ENCODE measurements at regions not wholly inside any gene's neighbourhood (a gene's known extent, or its start where the extent isn't known, plus 50 kb on each side); places are given as distances from the start of the nearest gene placed in this dataset.

DNA sequence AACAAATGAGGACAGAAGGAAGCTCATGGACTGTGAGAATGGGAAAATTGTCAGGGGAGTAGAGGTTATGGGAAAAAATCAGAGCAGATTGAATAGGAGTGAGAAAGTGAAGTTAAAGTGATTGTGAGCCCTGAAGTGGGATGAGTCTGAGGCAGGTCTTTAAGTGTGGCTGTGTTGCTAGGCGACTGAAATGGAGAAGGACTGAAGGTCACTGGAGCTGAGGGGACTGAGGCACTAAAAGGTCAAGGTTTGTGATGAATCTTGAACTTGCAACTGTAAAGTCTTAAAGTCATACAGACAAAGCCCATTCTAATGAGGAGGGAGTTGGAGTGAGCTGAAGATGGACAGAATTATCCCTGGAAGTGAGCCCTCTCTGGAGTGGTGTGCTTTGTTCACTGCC is 518.9 kb downstream of the TUSC7 start:
- BruUV-seq (replicated peaks) = no TSS peak
- POLR2A ChIA-PET = no interaction called here
- intact Hi-C loops (cut with micrococcal nuclease) (no loop called here), in situ Hi-C loops (cut with MboI) (no loop called here)
- H2AFZ ChIP-seq (ENCODE audit: low read depth, low read length) = no peak overlapping the region
- no peaks in the 10 kb centered on the region for H3K9me1 ChIP-seq (ENCODE audit: control insufficient read depth, insufficient read depth, low read length)
- H3K9ac ChIP-seq (ENCODE audit: insufficient read depth in 1 of 2, low read depth in 2 of 2, low read length in 2 of 2) = no peak overlapping the region
- no peak overlapping the region for H3K4me3 ChIP-seq
- no peaks in the 10 kb centered on the region for H4K20me1 ChIP-seq (replicated peaks; ENCODE audit: control insufficient read depth, insufficient read depth, low read length)
- CTCF ChIA-PET (ENCODE audit: low intra/inter-chr PET ratio) = no interaction called here
- H3K4me2 ChIP-seq (ENCODE audit: insufficient read depth, low read length) = no peak overlapping the region
- DNase-seq (ENCODE audit: extremely low read depth in 1 of 4, low spot score in 3 of 4) = no peak
- no peaks in the 10 kb centered on the region for H3K79me2 ChIP-seq (ENCODE audit: control insufficient read depth, insufficient read depth, low read length)
- no peaks in the 10 kb centered on the region for H3K9me3 ChIP-seq (replicated peaks; ENCODE audit: control insufficient read depth, insufficient read depth, low read depth, low read length)
- no peaks in the 10 kb centered on the region for H3K36me3 ChIP-seq (ENCODE audit: control insufficient read depth, insufficient read depth, low read length)
- ATAC-seq = no peak
- 0% methylated on average over 1 of the region's 1 CpG for WGBS (ENCODE audit: insufficient coverage, low coverage, missing lambda C conversion rate)
- no peak overlapping the region for H3K27ac ChIP-seq (ENCODE audit: extremely low read depth, low read depth, low read length)
- no peak for FAIRE-seq
- no peaks in the 10 kb centered on the region for H3K4me1 ChIP-seq (replicated peaks in 1 of 2; ENCODE audit: control insufficient read depth in 2 of 2, insufficient read depth in 2 of 2, low read length in 2 of 2)
- no peaks in the 10 kb centered on the region for H3K27me3 ChIP-seq (ENCODE audit: control insufficient read depth in 2 of 2, insufficient read depth in 2 of 2, low read length in 2 of 2)
- TF ChIP-seq ZBTB17 (CRISPR knock-in tag; IDR thresholded peaks at IDR 0.05) (no peak), CSDE1 (IDR thresholded peaks at IDR 0.05) (no peak), CTBP1 (IDR thresholded peaks at IDR 0.05; ENCODE audit: borderline replicate concordance) (no peak), NR3C1 (CRISPR knock-in tag; IDR thresholded peaks at IDR 0.05) (no peak), NR1H2 (CRISPR knock-in tag; IDR thresholded peaks at IDR 0.05) (no peak), ZSCAN29 (IDR thresholded peaks at IDR 0.05) (no peak), ZNF79 (CRISPR knock-in tag; IDR thresholded peaks at IDR 0.05; ENCODE audit: low read depth) (no peak), SPI1 (IDR thresholded peaks at IDR 0.05; ENCODE audit: borderline replicate concordance, low read depth, low read length) (no peak), ZEB2 (IDR thresholded peaks at IDR 0.05) (no peak), SIRT6 (IDR thresholded peaks at IDR 0.05; ENCODE audit: low read depth, low read length) (no peak), ARID1B (IDR thresholded peaks at IDR 0.05) (no peak), SMAD2 (IDR thresholded peaks at IDR 0.05; ENCODE audit: low read depth, low read length) (no peak), ZNF134 (CRISPR knock-in tag; conservative IDR thresholded peaks at IDR 0.05) (no peak), ZNF143 (CRISPR knock-in tag; IDR thresholded peaks at IDR 0.05) (no peak)
- TF ChIP-seq, protein P1, sequence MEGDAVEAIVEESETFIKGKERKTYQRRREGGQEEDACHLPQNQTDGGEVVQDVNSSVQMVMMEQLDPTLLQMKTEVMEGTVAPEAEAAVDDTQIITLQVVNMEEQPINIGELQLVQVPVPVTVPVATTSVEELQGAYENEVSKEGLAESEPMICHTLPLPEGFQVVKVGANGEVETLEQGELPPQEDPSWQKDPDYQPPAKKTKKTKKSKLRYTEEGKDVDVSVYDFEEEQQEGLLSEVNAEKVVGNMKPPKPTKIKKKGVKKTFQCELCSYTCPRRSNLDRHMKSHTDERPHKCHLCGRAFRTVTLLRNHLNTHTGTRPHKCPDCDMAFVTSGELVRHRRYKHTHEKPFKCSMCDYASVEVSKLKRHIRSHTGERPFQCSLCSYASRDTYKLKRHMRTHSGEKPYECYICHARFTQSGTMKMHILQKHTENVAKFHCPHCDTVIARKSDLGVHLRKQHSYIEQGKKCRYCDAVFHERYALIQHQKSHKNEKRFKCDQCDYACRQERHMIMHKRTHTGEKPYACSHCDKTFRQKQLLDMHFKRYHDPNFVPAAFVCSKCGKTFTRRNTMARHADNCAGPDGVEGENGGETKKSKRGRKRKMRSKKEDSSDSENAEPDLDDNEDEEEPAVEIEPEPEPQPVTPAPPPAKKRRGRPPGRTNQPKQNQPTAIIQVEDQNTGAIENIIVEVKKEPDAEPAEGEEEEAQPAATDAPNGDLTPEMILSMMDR (IDR thresholded peaks at IDR 0.05 in 2 of 3, conservative IDR thresholded peaks at IDR 0.05 in 1 of 3; ENCODE audit: insufficient read depth in 2 of 3, low read depth in 1 of 3, low read length in 3 of 3) = no peak
- TF ChIP-seq, protein P2, sequence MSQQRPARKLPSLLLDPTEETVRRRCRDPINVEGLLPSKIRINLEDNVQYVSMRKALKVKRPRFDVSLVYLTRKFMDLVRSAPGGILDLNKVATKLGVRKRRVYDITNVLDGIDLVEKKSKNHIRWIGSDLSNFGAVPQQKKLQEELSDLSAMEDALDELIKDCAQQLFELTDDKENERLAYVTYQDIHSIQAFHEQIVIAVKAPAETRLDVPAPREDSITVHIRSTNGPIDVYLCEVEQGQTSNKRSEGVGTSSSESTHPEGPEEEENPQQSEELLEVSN (IDR thresholded peaks at IDR 0.05; ENCODE audit: borderline replicate concordance in 1 of 2, extremely low read depth in 1 of 2, insufficient read depth in 1 of 2, insufficient read length in 1 of 2, low read depth in 1 of 2, low read length in 1 of 2, poor library complexity in 1 of 2, severe bottlenecking in 1 of 2) = no peak
- TF ChIP-seq, protein P3, sequence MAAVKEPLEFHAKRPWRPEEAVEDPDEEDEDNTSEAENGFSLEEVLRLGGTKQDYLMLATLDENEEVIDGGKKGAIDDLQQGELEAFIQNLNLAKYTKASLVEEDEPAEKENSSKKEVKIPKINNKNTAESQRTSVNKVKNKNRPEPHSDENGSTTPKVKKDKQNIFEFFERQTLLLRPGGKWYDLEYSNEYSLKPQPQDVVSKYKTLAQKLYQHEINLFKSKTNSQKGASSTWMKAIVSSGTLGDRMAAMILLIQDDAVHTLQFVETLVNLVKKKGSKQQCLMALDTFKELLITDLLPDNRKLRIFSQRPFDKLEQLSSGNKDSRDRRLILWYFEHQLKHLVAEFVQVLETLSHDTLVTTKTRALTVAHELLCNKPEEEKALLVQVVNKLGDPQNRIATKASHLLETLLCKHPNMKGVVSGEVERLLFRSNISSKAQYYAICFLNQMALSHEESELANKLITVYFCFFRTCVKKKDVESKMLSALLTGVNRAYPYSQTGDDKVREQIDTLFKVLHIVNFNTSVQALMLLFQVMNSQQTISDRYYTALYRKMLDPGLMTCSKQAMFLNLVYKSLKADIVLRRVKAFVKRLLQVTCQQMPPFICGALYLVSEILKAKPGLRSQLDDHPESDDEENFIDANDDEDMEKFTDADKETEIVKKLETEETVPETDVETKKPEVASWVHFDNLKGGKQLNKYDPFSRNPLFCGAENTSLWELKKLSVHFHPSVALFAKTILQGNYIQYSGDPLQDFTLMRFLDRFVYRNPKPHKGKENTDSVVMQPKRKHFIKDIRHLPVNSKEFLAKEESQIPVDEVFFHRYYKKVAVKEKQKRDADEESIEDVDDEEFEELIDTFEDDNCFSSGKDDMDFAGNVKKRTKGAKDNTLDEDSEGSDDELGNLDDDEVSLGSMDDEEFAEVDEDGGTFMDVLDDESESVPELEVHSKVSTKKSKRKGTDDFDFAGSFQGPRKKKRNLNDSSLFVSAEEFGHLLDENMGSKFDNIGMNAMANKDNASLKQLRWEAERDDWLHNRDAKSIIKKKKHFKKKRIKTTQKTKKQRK (IDR thresholded peaks at IDR 0.05; ENCODE audit: borderline replicate concordance, low read depth, low read length) = no peak
- TF ChIP-seq, protein P4, sequence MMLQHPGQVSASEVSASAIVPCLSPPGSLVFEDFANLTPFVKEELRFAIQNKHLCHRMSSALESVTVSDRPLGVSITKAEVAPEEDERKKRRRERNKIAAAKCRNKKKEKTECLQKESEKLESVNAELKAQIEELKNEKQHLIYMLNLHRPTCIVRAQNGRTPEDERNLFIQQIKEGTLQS (IDR thresholded peaks at IDR 0.05) = no peak
- TF ChIP-seq, protein P4 (CRISPR knock-in tag; conservative IDR thresholded peaks at IDR 0.05) = no peak

All from K562 (cell line).